ENCODE measurements at regions not wholly inside any gene's neighbourhood (a gene's known extent, or its start where the extent isn't known, plus 50 kb on each side); places are given as distances from the start of the nearest gene placed in this dataset.

DNA sequence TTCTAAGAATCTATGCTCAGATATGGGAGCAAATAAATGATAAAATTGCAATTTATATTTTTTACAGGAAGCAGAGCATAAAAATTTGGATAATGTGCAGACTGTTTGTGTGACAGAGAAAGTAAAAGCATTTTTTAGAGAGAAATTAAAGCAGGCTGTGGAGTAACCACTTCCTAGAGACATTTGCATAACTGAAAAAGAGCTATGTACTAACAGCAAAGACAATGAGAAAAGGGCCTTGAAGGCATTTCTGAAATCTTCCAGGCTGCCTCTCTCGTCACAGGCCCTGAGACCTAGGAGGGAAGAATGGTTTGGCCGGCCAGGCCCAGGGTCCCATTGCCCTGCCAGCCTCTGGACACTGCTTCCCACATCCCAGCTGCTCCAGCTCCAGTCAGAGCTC is 247.2 kb downstream of the ALX1 start:
- Histone ChIP-seq H3K27me3 (ENCODE audit: control insufficient read depth, insufficient read depth, low read length) (no peaks in the 10 kb centered on the region), H3K27ac (ENCODE audit: low read depth, low read length) (no peak overlapping the region), H3K4me3 (ENCODE audit: low read depth, low read length) (no peak overlapping the region), H3K9me3 (ENCODE audit: control insufficient read depth, insufficient read depth, low read length) (no peaks in the 10 kb centered on the region)
- CTCF ChIA-PET = no interaction called here
- TF ChIP-seq CTCF (IDR thresholded peaks at IDR 0.05; ENCODE audit: low read depth, low read length) = no peak
- DNase-seq (ENCODE audit: low read depth, low spot score) = no peak
- POLR2A ChIA-PET = no interaction called here

DNA sequence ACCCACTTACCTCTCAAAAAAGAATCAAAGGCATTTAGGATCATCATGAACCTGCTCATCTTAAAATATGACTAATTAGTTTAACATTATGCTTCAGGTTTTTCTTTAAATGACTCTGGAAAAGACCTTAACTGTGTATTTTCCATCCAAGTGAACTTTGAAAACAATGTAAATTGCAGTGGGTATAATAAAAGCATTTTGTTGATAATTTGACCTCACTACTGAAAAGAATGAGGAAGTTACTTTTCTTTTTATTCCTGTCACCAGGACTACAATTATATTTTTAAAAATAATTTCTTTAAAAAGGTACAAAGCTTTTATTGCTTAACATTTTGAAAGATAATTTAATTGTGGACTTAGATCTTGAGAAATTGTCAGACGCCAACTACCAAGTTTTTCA is 249.9 kb downstream of the ALX1 start:
- no peak for DNase-seq (ENCODE audit: low read depth, low spot score)
- Histone ChIP-seq H3K27me3 (ENCODE audit: control insufficient read depth, insufficient read depth, low read length) (no peaks in the 10 kb centered on the region), H3K4me3 (ENCODE audit: low read depth, low read length) (no peak overlapping the region), H3K9me3 (ENCODE audit: control insufficient read depth, insufficient read depth, low read length) (no peaks in the 10 kb centered on the region), H3K27ac (ENCODE audit: low read depth, low read length) (no peak overlapping the region)
- CTCF ChIA-PET = no interaction called here
- no peak for TF ChIP-seq CTCF (IDR thresholded peaks at IDR 0.05; ENCODE audit: low read depth, low read length)
- POLR2A ChIA-PET = no interaction called here

DNA sequence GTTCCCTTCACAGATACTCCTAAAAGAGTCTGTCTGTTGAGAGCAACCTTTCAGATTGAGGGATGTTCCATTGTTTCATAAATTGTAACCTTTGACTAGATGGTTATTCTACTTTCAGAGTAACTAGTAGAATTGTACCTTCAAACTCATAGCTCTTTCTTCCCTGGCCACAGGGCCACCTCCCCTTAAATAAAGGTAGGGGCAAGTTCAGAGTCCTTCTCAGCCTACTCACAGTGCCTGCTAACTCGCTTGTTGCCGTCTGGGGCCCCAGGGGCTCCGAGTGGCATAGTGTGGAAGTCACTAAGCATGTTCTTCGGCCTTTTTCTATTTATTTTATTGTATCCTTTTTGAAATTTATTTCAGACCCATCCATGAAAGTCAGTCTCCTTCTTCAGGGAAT is 250.4 kb downstream of the ALX1 start:
- TF ChIP-seq CTCF (IDR thresholded peaks at IDR 0.05; ENCODE audit: low read depth, low read length) = no peak
- ChIA-PET POLR2A (no interaction called here), CTCF (no interaction called here)
- no peaks in the 10 kb centered on the region for H3K27me3 ChIP-seq (ENCODE audit: control insufficient read depth, insufficient read depth, low read length)
- no peak overlapping the region for H3K4me3 ChIP-seq (ENCODE audit: low read depth, low read length)
- H3K9me3 ChIP-seq (ENCODE audit: control insufficient read depth, insufficient read depth, low read length) = no peaks in the 10 kb centered on the region
- no peak for DNase-seq (ENCODE audit: low read depth, low spot score)
- no peak overlapping the region for H3K27ac ChIP-seq (ENCODE audit: low read depth, low read length)

GRCh38 chr12:85531341-85531740 is 251.3 kb downstream of the ALX1 start:
- DNase-seq (ENCODE audit: low read depth, low spot score) = no peak
- ChIA-PET CTCF (no interaction called here), POLR2A (no interaction called here)
- H3K27me3 ChIP-seq (ENCODE audit: control insufficient read depth, insufficient read depth, low read length) = no peaks in the 10 kb centered on the region
- no peak overlapping the region for H3K4me3 ChIP-seq (ENCODE audit: low read depth, low read length)
- no peak for TF ChIP-seq CTCF (IDR thresholded peaks at IDR 0.05; ENCODE audit: low read depth, low read length)
- H3K27ac ChIP-seq (ENCODE audit: low read depth, low read length) = no peak overlapping the region
- no peaks in the 10 kb centered on the region for H3K9me3 ChIP-seq (ENCODE audit: control insufficient read depth, insufficient read depth, low read length)

DNA sequence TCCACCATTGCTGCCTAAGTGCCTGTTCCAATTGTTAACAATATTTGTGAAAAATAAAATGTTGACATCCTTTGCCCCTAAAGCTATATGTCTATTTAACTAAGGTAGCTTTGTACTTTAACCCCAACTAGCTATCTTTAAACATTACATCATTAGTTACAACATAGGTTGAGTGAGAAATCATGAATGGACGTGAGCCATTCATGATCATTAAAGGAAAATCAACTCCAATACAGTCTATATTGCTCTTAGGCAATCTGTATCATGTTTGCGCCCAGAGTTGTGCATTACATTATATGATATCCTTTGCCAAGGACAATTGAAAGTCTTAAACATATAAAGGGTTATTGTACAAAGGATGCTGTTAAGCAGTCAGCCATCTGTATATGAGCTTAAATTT is 269.6 kb downstream of the ALX1 start:
- POLR2A ChIA-PET = no interaction called here
- H3K9me3 ChIP-seq (ENCODE audit: control insufficient read depth, insufficient read depth, low read length) = no peaks in the 10 kb centered on the region
- H3K27ac ChIP-seq (ENCODE audit: low read depth, low read length) = no peak overlapping the region
- no peak for TF ChIP-seq CTCF (IDR thresholded peaks at IDR 0.05; ENCODE audit: low read depth, low read length)
- DNase-seq (ENCODE audit: low read depth, low spot score) = no peak
- no peak overlapping the region for H3K4me3 ChIP-seq (ENCODE audit: low read depth, low read length)
- CTCF ChIA-PET = interaction anchor here (0.6 to 1.2 kb wide), 3 partner anchors 26 to 317 kb away, joined by 3 to 4 read pairs (median 4); no protein-coding TSS in a partner anchor
- no peaks in the 10 kb centered on the region for H3K27me3 ChIP-seq (ENCODE audit: control insufficient read depth, insufficient read depth, low read length)

All from AG04450 (cell line).